ENCODE measurements at regions not wholly inside any gene's neighbourhood (a gene's known extent, or its start where the extent isn't known, plus 50 kb on each side); places are given as distances from the start of the nearest gene placed in this dataset.

DNA sequence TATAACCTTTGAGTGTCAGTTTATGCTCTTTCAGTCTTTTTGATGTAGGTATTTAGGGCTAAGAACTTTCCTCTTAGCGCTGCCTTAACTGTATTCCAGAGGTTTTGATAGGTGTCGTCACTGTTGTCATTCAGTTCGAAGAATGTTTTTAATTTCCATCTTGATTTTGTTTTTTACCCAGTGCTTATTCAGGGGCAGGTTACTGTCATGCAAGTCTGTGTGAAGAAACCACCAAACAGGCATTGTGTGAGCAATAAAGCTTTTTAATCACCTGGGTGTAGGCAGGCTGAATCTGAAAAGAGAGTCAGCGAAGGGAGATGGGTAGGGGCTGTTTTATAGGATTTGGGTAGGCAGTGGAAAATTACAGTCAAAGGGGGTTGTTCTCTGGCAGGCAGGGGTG, 142.0 kb upstream of the USP9Y start:
- DNase-seq (ENCODE audit: low read depth) = no peak
- H3K36me3 ChIP-seq (ENCODE audit: control insufficient read depth, insufficient read depth, low read length) = no peaks in the 10 kb centered on the region
- FAIRE-seq = no peak
- H3K27me3 ChIP-seq (ENCODE audit: control insufficient read depth, insufficient read depth, low read length) = no peaks in the 10 kb centered on the region
- no peak overlapping the region for H3K4me3 ChIP-seq (ENCODE audit: low read depth, low read length)
- TF ChIP-seq, protein P1, sequence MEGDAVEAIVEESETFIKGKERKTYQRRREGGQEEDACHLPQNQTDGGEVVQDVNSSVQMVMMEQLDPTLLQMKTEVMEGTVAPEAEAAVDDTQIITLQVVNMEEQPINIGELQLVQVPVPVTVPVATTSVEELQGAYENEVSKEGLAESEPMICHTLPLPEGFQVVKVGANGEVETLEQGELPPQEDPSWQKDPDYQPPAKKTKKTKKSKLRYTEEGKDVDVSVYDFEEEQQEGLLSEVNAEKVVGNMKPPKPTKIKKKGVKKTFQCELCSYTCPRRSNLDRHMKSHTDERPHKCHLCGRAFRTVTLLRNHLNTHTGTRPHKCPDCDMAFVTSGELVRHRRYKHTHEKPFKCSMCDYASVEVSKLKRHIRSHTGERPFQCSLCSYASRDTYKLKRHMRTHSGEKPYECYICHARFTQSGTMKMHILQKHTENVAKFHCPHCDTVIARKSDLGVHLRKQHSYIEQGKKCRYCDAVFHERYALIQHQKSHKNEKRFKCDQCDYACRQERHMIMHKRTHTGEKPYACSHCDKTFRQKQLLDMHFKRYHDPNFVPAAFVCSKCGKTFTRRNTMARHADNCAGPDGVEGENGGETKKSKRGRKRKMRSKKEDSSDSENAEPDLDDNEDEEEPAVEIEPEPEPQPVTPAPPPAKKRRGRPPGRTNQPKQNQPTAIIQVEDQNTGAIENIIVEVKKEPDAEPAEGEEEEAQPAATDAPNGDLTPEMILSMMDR (IDR thresholded peaks at IDR 0.05; ENCODE audit: insufficient read depth, low read length, severe bottlenecking) = no peak

DNA sequence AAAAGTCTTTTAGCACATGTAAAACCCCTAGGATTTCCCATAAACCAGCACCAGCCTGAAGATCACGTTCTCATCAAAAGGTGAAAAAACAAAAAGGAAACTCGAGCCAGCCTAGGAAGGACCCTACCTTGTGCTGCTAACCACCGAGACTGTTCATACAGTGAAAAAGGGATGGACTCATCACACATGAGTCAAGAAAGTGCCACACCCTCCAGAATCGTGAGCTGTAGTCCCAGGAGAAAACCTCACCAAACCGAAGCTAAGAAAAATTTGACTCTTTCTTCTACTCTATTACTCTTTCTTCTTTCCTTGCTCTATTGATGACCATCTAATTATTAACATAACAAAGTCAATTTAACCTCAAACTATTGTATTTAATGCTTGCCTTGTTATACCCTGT, 124.8 kb upstream of the USP9Y start:
- H3K36me3 ChIP-seq (ENCODE audit: control insufficient read depth, insufficient read depth, low read length) = no peaks in the 10 kb centered on the region
- FAIRE-seq = no peak
- DNase-seq (ENCODE audit: low read depth) = peak; percentile 31
- H3K27me3 ChIP-seq (ENCODE audit: control insufficient read depth, insufficient read depth, low read length) = no peaks in the 10 kb centered on the region
- no peak overlapping the region for H3K4me3 ChIP-seq (ENCODE audit: low read depth, low read length)
- TF ChIP-seq, protein P1 (IDR thresholded peaks at IDR 0.05; ENCODE audit: insufficient read depth, low read length, severe bottlenecking) = no peak

DNA sequence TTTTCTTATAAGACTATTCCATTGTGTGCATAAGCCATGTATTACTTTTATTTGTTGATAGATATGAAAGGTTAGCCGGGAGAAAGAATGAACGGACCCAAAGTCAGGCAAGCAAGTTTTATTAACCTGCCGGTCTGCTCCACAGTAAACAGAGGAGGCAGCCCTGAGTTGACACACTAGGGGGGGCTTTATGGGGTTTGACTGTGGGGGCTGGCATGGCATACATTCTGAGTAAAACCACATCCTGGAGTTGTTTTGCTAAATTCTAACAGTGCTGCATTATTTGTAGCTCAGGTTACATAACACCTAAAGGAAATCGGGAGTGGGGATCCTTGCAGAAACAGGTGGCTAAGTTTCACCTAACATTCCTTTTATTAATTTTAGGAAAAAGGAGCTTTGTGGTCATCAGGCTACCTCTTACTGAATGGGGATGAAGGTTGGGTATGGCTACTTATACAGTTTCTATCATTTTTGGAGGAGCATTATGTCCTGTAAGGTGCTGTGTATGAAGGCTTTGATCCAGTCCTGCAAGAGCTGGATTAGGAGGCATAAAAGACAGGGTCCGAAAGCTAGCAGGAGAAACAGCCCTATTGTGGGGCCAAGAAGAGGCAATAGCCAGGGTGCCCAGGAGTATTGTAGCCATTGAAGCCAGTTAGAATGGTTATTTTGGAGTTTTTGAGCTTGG, 107.4 kb upstream of the USP9Y start:
- H3K36me3 ChIP-seq (ENCODE audit: control insufficient read depth, insufficient read depth, low read length) = no peaks in the 10 kb centered on the region
- DNase-seq (ENCODE audit: low read depth) = no peak
- H3K27me3 ChIP-seq (ENCODE audit: control insufficient read depth, insufficient read depth, low read length) = no peaks in the 10 kb centered on the region
- no peak for FAIRE-seq
- H3K4me3 ChIP-seq (ENCODE audit: low read depth, low read length) = no peak overlapping the region
- TF ChIP-seq, protein P1 (IDR thresholded peaks at IDR 0.05; ENCODE audit: insufficient read depth, low read length, severe bottlenecking) = no peak

DNA sequence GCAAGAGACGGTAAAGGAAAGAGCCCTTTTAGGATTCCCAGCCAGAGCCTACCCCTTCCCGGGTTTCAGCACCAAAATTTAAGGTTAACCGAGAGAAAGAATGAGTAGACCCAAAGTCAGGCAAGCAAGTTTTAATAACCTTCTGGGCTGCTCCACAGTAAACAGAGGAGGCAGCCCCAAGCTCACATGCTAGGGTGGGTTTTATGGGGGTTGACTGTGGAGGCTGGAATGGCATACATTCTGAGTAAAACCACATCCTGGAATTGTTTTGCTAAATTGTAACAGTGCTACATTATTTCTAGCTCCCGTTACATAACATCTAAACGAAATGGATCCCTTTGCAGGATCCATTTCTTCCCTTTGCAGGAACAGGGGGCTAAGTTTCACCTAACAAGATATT, 102.2 kb upstream of the USP9Y start:
- H3K36me3 ChIP-seq (ENCODE audit: control insufficient read depth, insufficient read depth, low read length) = no peaks in the 10 kb centered on the region
- FAIRE-seq (no peak), DNase-seq (ENCODE audit: low read depth) (no peak)
- TF ChIP-seq, protein P1 (IDR thresholded peaks at IDR 0.05; ENCODE audit: insufficient read depth, low read length, severe bottlenecking) = no peak
- H3K27me3 ChIP-seq (ENCODE audit: control insufficient read depth, insufficient read depth, low read length) = no peaks in the 10 kb centered on the region
- no peak overlapping the region for H3K4me3 ChIP-seq (ENCODE audit: low read depth, low read length)

DNA sequence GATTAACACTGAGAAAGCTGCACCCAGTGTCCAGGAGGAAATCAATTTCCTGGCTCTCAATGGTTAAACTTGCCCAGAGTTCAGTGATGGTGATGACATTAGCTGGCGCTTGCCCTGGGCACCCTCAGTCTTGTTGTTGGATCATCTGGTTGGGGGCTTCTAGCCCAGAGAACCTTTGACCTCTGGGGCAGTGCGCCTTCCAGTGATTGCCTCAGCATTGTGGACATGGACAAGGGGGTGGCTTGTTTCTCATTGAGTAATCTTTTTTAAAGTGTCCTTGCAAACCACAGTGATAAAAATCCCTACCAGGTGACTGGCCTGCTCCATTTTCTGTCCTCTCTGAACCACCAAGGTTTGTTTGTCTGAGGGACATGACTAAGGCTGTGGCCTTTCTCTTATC, 95.6 kb upstream of the USP9Y start:
- no peaks in the 10 kb centered on the region for H3K36me3 ChIP-seq (ENCODE audit: control insufficient read depth, insufficient read depth, low read length)
- TF ChIP-seq, protein P1 (IDR thresholded peaks at IDR 0.05; ENCODE audit: insufficient read depth, low read length, severe bottlenecking) = no peak
- no peaks in the 10 kb centered on the region for H3K27me3 ChIP-seq (ENCODE audit: control insufficient read depth, insufficient read depth, low read length)
- DNase-seq (ENCODE audit: low read depth) (no peak), FAIRE-seq (no peak)
- H3K4me3 ChIP-seq (ENCODE audit: low read depth, low read length) = no peak overlapping the region

DNA sequence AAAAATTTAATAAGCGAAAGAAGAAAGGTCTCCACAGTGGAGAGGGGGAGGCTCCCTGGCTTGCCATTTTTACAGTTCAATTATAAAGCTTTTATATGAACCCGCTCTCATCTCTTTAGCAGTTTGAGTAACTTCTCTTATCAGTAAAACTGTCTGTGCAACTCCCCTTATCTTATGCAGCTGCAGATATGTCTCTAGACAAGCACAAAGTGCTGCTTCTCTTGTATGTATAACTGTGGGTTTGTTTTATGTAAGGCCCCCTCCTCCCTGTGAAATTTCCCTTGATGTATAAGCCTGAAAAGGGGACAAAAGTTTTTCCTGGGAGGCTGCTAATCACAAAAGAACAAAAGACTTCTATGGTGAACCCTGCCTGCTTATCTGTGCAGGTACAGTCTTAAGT, 90.2 kb upstream of the USP9Y start:
- Histone ChIP-seq H3K27me3 (ENCODE audit: control insufficient read depth, insufficient read depth, low read length) (no peaks in the 10 kb centered on the region), H3K4me3 (ENCODE audit: low read depth, low read length) (no peak overlapping the region), H3K36me3 (ENCODE audit: control insufficient read depth, insufficient read depth, low read length) (no peaks in the 10 kb centered on the region)
- TF ChIP-seq, protein P1 (IDR thresholded peaks at IDR 0.05; ENCODE audit: insufficient read depth, low read length, severe bottlenecking) = no peak
- FAIRE-seq = no peak
- DNase-seq (ENCODE audit: low read depth) = no peak
